CD4-positive, alpha-beta memory T cell (primary cell): ENCODE measurements at regions not wholly inside any gene's neighbourhood (a gene's known extent, or its start where the extent isn't known, plus 50 kb on each side); places are given as distances from the start of the nearest gene placed in this dataset.

Experiments
- CTCF ChIA-PET: fragments of 350-600 bp; sonication (Branson Sonifier 250); formaldehyde crosslinking; loops from one replicate; lab custom pipeline; 2021; ENCODE audit warnings: inconsistent platforms; ENCODE audit not compliant: partially characterized antibody; lab: Charles Lee
- POLR2A ChIA-PET: fragments of 350-600 bp; sonication (Branson Sonifier 250); formaldehyde crosslinking; loops from one replicate; lab custom pipeline; 2021; ENCODE audit not compliant: partially characterized antibody; lab: Charles Lee
- DNase-seq, 5 donors: peaks; one replicate each; pipeline versions ENCODE4 v3.0.0 to v3.0.0-alpha.2; 2020 to 2022; ENCODE audit warnings: mixed read lengths in 1 of 5
- H3K27ac ChIP-seq: one replicate; pipeline ENCODE4 v1.7.0; 2013; ENCODE audit warnings: low read depth, low read length
- H3K27me3 ChIP-seq: 2 replicates; pipeline ENCODE4 v1.7.0; 2013; ENCODE audit warnings: mild to moderate bottlenecking, low read length, moderate library complexity; ENCODE audit not compliant: insufficient read depth
- H3K36me3 ChIP-seq: 2 replicates; pipeline ENCODE4 v1.7.0; 2013; ENCODE audit warnings: mild to moderate bottlenecking, low read length, moderate library complexity; ENCODE audit not compliant: insufficient read depth
- H3K4me1 ChIP-seq: 2 replicates; pipeline ENCODE4 v1.7.0; 2013; ENCODE audit warnings: mild to moderate bottlenecking, low read length, moderate library complexity; ENCODE audit not compliant: insufficient read depth
- H3K4me3 ChIP-seq, 2 donors: one replicate each; pipeline ENCODE4 v1.7.0; 2013; ENCODE audit warnings: low read length in 2 of 2, mild to moderate bottlenecking in 1 of 2
- H3K9me3 ChIP-seq, 2 donors: one replicate each; pipeline ENCODE4 v1.7.0; 2013; ENCODE audit warnings: low read length in 2 of 2, control low read depth in 1 of 2; ENCODE audit not compliant: control insufficient read depth in 1 of 2
- H3K27ac Mint-ChIP-seq, 7 donors: one replicate each; pipeline ENCODE4 v1.8.0; 2020 to 2021; ENCODE audit warnings: mixed read lengths in 7 of 7, mild to moderate bottlenecking in 6 of 7, inconsistent platforms in 3 of 7, moderate library complexity in 3 of 7
- H3K27me3 Mint-ChIP-seq, 2 donors: one replicate each; pipeline ENCODE4 v1.8.0; 2020 to 2021; ENCODE audit warnings: mixed read lengths in 2 of 2
- H3K36me3 Mint-ChIP-seq, 2 donors: one replicate each; pipeline ENCODE4 v1.8.0; 2020 to 2021; ENCODE audit warnings: mixed read lengths in 2 of 2, inconsistent platforms in 1 of 2, mild to moderate bottlenecking in 1 of 2
- H3K4me1 Mint-ChIP-seq, 4 donors: one replicate each; pipeline ENCODE4 v1.8.0; 2020 to 2021; ENCODE audit warnings: mixed read lengths in 4 of 4, mild to moderate bottlenecking in 1 of 4
- H3K4me3 Mint-ChIP-seq, 8 donors: one replicate each; pipeline ENCODE4 v1.8.0; 2020 to 2021; ENCODE audit warnings: mixed read lengths in 8 of 8, mild to moderate bottlenecking in 7 of 8, moderate library complexity in 6 of 8, inconsistent platforms in 3 of 8
- H3K9me3 Mint-ChIP-seq, 8 donors: one replicate each; pipeline ENCODE4 v1.8.0; 2020 to 2021; ENCODE audit warnings: mixed read lengths in 8 of 8, mild to moderate bottlenecking in 5 of 8, inconsistent platforms in 3 of 8, moderate library complexity in 1 of 8
- intact Hi-C: fragments of 100-400 bp; cut with micrococcal nuclease; formaldehyde crosslinking; loops from one replicate; pipeline ENCODE4 v1.15.1; 2023

DNA sequence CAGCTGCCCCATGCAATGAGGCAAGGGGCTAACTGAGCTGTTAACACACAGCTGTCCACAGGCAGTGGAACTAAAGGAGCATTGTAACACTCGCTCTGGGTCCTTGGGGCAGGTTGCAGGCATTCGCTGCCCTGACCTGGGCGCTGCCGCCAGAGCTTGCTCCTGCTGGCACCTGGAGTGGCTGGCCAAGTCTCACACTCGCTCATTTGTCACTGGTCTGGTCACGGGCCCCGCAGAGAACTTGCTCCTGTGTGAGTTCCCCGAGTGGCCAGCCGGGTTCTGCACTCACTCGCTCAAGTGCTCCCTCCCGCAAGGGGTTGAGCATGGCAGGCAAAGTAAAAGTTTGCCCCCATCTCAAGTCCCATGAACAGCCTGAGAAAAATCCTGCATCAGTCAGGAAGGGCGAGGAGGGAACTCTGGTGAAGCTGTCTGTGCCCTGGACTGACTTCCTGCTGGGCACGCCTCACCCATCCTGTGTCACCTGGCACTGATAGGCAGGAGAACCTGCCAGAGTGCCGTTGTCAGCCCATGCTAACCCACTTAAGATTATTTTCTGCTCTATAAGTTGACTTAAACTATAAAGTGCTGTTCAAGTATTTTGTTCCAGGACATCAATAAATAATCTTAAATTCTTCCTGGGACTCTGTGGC is 934.8 kb upstream of the GYPC start:
- H3K4me3 ChIP-seq = no peak overlapping the region
- H3K36me3 ChIP-seq = no peaks in the 10 kb centered on the region
- Mint-ChIP-seq H3K27ac (no peak overlapping the region), H3K9me3 (peaks cover 0 to 5% (median 0%) of the 10 kb centered on the region in 8 donors), H3K4me3 (no peak overlapping the region), H3K27me3 (no peaks in the 10 kb centered on the region), H3K4me1 (peaks cover 0 to 1% (median 0%) of the 10 kb centered on the region in 4 donors), H3K36me3 (no peaks in the 10 kb centered on the region)
- POLR2A ChIA-PET = no interaction called here
- no peak for DNase-seq
- H3K27ac ChIP-seq = no peak overlapping the region
- no peaks in the 10 kb centered on the region for H3K27me3 ChIP-seq
- H3K9me3 ChIP-seq = no peaks in the 10 kb centered on the region
- H3K4me1 ChIP-seq = no peaks in the 10 kb centered on the region
- CTCF ChIA-PET = no interaction called here
- intact Hi-C loops = no loop called here

DNA sequence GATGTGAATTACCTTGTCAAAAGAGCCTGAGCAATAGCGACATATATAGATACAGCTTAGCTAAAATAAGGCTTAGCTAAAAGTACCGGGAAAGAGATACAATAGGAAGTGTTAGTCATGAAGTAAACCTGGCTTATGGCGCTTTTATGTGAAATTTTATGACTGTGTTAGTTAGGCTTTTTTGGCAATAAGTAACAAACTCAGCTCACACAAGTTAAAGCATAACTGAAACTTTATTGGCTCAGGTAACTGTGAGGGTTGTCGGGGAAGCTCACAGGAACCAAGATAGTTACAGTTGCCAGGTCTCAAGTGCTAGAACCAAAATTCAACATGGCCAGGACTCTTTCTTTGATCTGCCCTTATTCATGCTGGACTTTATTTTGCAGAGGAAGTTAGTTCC is 925.0 kb upstream of the GYPC start:
- Mint-ChIP-seq H3K27ac (no peak overlapping the region), H3K36me3 (no peaks in the 10 kb centered on the region), H3K4me3 (no peak overlapping the region), H3K9me3 (peaks cover 0 to 19% (median 8%) of the 10 kb centered on the region in 8 donors), H3K27me3 (no peaks in the 10 kb centered on the region), H3K4me1 (no peaks in the 10 kb centered on the region)
- Histone ChIP-seq H3K4me3 (no peak overlapping the region), H3K9me3 (no peaks in the 10 kb centered on the region), H3K27me3 (no peaks in the 10 kb centered on the region), H3K4me1 (no peaks in the 10 kb centered on the region), H3K27ac (no peak overlapping the region), H3K36me3 (no peaks in the 10 kb centered on the region)
- intact Hi-C loops = no loop called here
- DNase-seq = no peak
- ChIA-PET CTCF (no interaction called here), POLR2A (no interaction called here)

DNA sequence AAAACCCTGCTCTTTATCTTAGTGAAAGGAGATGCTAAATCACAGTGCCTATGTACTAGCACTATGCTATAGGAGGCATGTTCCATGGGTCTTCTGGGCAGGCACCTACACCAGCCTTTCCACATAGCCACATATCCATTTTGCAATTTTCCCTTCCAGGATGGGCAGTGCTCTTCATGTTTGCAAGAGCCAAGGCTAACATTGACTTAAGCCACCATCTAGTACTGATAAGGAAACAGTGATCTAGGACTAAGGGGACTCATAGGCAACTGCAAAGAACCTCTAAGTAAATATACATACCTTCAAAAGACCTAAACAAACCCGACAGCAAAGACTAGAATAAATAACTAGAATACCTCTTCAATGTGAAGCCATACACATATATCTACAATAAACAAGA is 919.7 kb upstream of the GYPC start:
- Mint-ChIP-seq H3K27me3 (no peaks in the 10 kb centered on the region), H3K27ac (no peak overlapping the region), H3K4me3 (peak overlapping the region in 1 of 8 donors; percentile 12), H3K9me3 (peaks cover 2 to 20% (median 8%) of the 10 kb centered on the region in 8 donors), H3K36me3 (no peaks in the 10 kb centered on the region), H3K4me1 (no peaks in the 10 kb centered on the region)
- CTCF ChIA-PET = no interaction called here
- H3K4me1 ChIP-seq = no peaks in the 10 kb centered on the region
- DNase-seq = no peak
- no peaks in the 10 kb centered on the region for H3K27me3 ChIP-seq
- POLR2A ChIA-PET = no interaction called here
- intact Hi-C loops = no loop called here
- H3K9me3 ChIP-seq = no peaks in the 10 kb centered on the region
- H3K27ac ChIP-seq = no peak overlapping the region
- no peaks in the 10 kb centered on the region for H3K36me3 ChIP-seq
- H3K4me3 ChIP-seq = no peak overlapping the region

GRCh38 chr2:125745514-125745913 is 910.4 kb upstream of the GYPC start:
- no peaks in the 10 kb centered on the region for H3K4me1 Mint-ChIP-seq
- intact Hi-C loops = no loop called here

DNA sequence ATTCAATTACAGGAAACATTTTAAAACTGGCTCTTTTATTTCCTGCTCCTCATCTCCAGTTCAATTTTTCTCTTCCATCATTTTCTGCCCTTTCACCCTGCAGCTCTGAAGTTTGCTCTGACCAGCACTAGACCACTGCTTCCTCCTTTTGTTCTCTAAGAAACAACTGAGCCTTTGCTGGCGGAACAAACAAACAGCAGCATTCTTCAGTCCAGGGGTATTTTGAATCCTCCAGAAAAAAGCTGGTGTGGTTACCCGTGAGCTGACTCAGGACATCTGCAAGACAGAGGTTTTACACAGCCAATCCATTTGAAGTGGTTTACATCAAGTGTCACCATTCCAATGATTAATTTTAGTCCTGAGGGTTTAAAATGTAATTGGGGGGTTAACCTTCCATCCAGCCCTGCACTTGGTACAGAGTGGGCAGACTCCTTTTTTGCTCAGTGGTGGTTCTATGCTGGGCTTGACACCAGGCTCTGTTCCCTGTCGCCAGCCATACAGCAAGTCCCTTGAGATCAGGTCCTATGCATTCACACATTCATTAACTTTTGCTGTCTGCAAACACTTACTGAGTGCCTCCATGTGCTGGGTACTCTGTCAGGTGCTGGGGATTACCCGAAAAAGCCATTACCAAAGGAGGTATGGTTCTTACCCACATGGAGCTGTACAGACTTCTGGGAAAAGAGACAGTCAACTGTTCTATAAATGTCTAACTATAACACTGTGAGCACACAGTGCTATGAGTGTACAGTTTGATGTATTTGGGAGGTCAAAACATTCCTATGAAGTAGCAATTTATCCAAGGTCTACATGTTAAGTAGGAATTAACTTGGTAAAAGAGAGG is 909.4 kb upstream of the GYPC start:
- DNase-seq = no peak
- intact Hi-C loops = no loop called here
- Histone ChIP-seq H3K9me3 (no peaks in the 10 kb centered on the region), H3K27me3 (no peaks in the 10 kb centered on the region), H3K27ac (no peak overlapping the region), H3K4me3 (no peak overlapping the region), H3K36me3 (no peaks in the 10 kb centered on the region), H3K4me1 (no peaks in the 10 kb centered on the region)
- H3K36me3 Mint-ChIP-seq = no peaks in the 10 kb centered on the region
- H3K4me3 Mint-ChIP-seq = no peak overlapping the region
- no peak overlapping the region for H3K27ac Mint-ChIP-seq
- ChIA-PET POLR2A (no interaction called here), CTCF (no interaction called here)
- no peaks in the 10 kb centered on the region for H3K9me3 Mint-ChIP-seq
- H3K4me1 Mint-ChIP-seq = no peaks in the 10 kb centered on the region
- H3K27me3 Mint-ChIP-seq = no peaks in the 10 kb centered on the region

More at GRCh38 chr2:125745514-125745913, 910.4 kb upstream of the GYPC start:
- no peak overlapping the region for H3K4me3 ChIP-seq
- Mint-ChIP-seq H3K36me3 (no peaks in the 10 kb centered on the region), H3K27me3 (no peaks in the 10 kb centered on the region), H3K4me3 (no peak overlapping the region), H3K9me3 (no peaks in the 10 kb centered on the region), H3K27ac (no peak overlapping the region)
- CTCF ChIA-PET = no interaction called here
- H3K27ac ChIP-seq = no peak overlapping the region
- H3K27me3 ChIP-seq = no peaks in the 10 kb centered on the region
- no peak for DNase-seq
- POLR2A ChIA-PET = no interaction called here
- H3K9me3 ChIP-seq = no peaks in the 10 kb centered on the region
- no peaks in the 10 kb centered on the region for H3K4me1 ChIP-seq
- no peaks in the 10 kb centered on the region for H3K36me3 ChIP-seq

DNA sequence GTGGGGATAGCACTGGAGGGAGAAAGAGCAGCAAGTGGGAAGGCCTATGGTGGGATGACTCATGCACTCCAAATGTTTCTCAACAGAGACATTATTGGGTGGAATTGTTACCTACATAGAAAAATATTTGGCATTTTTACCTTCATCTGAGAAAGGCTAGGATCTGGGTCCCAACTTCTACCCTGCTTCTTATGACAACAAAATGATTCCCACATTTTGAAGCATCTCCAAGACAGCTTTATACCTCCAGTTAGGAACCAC is 908.9 kb upstream of the GYPC start:
- Mint-ChIP-seq H3K4me1 (no peaks in the 10 kb centered on the region), H3K4me3 (no peak overlapping the region), H3K36me3 (no peaks in the 10 kb centered on the region), H3K9me3 (no peaks in the 10 kb centered on the region), H3K27ac (no peak overlapping the region), H3K27me3 (no peaks in the 10 kb centered on the region)
- H3K27ac ChIP-seq = no peak overlapping the region
- intact Hi-C loops = no loop called here
- ChIA-PET POLR2A (no interaction called here), CTCF (no interaction called here)
- no peak for DNase-seq
- no peaks in the 10 kb centered on the region for H3K36me3 ChIP-seq
- H3K27me3 ChIP-seq = no peaks in the 10 kb centered on the region
- H3K4me1 ChIP-seq = no peaks in the 10 kb centered on the region
- H3K9me3 ChIP-seq = no peaks in the 10 kb centered on the region
- H3K4me3 ChIP-seq = no peak overlapping the region

DNA sequence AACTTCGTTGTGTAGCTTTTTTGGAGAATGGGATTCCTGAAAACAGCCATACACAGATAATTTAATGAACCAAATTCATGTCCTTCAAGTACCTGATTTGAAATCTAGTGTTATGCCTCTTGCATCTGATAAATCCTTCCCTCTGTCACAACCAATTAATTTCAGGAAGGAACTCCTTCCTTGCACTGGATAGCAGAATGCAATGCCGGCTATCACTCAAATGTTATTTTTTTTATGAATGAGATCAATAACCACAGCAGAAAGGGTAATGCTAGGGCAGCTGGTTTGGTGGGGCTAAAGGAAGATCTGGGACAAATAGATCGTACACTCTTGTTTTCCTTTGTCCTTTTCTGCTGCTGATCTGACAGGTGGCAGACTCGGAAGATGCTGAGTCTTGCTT is 899.5 kb upstream of the GYPC start:
- H3K4me1 ChIP-seq = no peaks in the 10 kb centered on the region
- no peaks in the 10 kb centered on the region for H3K9me3 ChIP-seq
- no peak overlapping the region for H3K27ac ChIP-seq
- Mint-ChIP-seq H3K4me1 (no peaks in the 10 kb centered on the region), H3K36me3 (no peaks in the 10 kb centered on the region), H3K27me3 (no peaks in the 10 kb centered on the region), H3K9me3 (peaks cover 0 to 11% (median 3%) of the 10 kb centered on the region in 8 donors), H3K27ac (no peak overlapping the region), H3K4me3 (no peak overlapping the region)
- H3K27me3 ChIP-seq = no peaks in the 10 kb centered on the region
- intact Hi-C loops = no loop called here
- H3K4me3 ChIP-seq = no peak overlapping the region
- POLR2A ChIA-PET = no interaction called here
- H3K36me3 ChIP-seq = no peaks in the 10 kb centered on the region
- CTCF ChIA-PET = no interaction called here
- no peak for DNase-seq
